CD4-positive, CD25-positive, alpha-beta regulatory T cell (primary cell): ENCODE measurements at regions not wholly inside any gene's neighbourhood (a gene's known extent, or its start where the extent isn't known, plus 50 kb on each side); places are given as distances from the start of the nearest gene placed in this dataset.
A peak's percentile ranks its signal among the peaks of the same experiment; 100 is the strongest.
"Not testable (repeated sequence)": the region's sequence is repeated elsewhere in the genome, so short reads cannot be mapped to it uniquely, and the experiment has no call there.

Experiments used
- ATAC-seq, 2 donors: fragments of 150-1000 bp; cut with Tn5 transposase; one replicate each; pipeline ENCODE4 v1.10.0; 2021; ENCODE audit warnings: low read depth in 2 of 2, moderate number of reproducible peaks in 2 of 2, moderate library complexity in 1 of 2
- DNase-seq, 3 donors: peaks; one replicate each; pipeline versions ENCODE4 v3.0.0 to v3.0.0-alpha.2; 2012 to 2022; ENCODE audit warnings: mixed read lengths in 1 of 3
- H3K27ac ChIP-seq: one replicate; pipeline ENCODE4 v1.7.0; 2013; ENCODE audit warnings: mild to moderate bottlenecking, low read length; ENCODE audit not compliant: insufficient read depth, poor library complexity, severe bottlenecking
- H3K27me3 ChIP-seq: one replicate; pipeline ENCODE4 v1.7.0; 2013; ENCODE audit warnings: low read length; ENCODE audit not compliant: control insufficient read depth, insufficient read depth
- H3K36me3 ChIP-seq: one replicate; pipeline ENCODE4 v1.7.0; 2013; ENCODE audit warnings: mild to moderate bottlenecking, low read length, moderate library complexity; ENCODE audit not compliant: control insufficient read depth, insufficient read depth
- H3K4me1 ChIP-seq: 2 replicates; pipeline ENCODE4 v1.7.0; 2013; ENCODE audit warnings: mild to moderate bottlenecking, low read length; ENCODE audit not compliant: insufficient read depth, control insufficient read depth, poor library complexity, severe bottlenecking
- H3K4me3 ChIP-seq: one replicate; pipeline ENCODE4 v1.7.0; 2013; ENCODE audit warnings: low read depth, mild to moderate bottlenecking, low read length, moderate library complexity
- H3K9me3 ChIP-seq, 2 experiments: 1 replicate in 1 of 2; 2 replicates in 1 of 2; pipeline ENCODE4 v1.7.0; 2013; ENCODE audit warnings: low read length in 2 of 2, mild to moderate bottlenecking in 1 of 2, moderate library complexity in 1 of 2; ENCODE audit not compliant: control insufficient read depth in 2 of 2
- H3K27ac Mint-ChIP-seq, 3 donors: one replicate each; pipeline ENCODE4 v1.8.0; 2020 to 2022; ENCODE audit warnings: mild to moderate bottlenecking in 3 of 3, mixed read lengths in 3 of 3, moderate library complexity in 2 of 3
- H3K27me3 Mint-ChIP-seq: one replicate; pipeline ENCODE4 v1.8.0; 2022; ENCODE audit warnings: mild to moderate bottlenecking, mixed read lengths
- H3K36me3 Mint-ChIP-seq: one replicate; pipeline ENCODE4 v1.8.0; 2020; ENCODE audit warnings: mixed read lengths
- H3K4me1 Mint-ChIP-seq, 4 donors: one replicate each; pipeline ENCODE4 v1.8.0; 2020 to 2022; ENCODE audit warnings: mixed read lengths in 4 of 4, mild to moderate bottlenecking in 1 of 4
- H3K4me3 Mint-ChIP-seq, 4 donors: one replicate each; pipeline ENCODE4 v1.8.0; 2020 to 2022; ENCODE audit warnings: mild to moderate bottlenecking in 4 of 4, mixed read lengths in 4 of 4, moderate library complexity in 3 of 4
- H3K9me3 Mint-ChIP-seq, 7 donors: one replicate each; pipeline ENCODE4 v1.8.0; 2020 to 2022; ENCODE audit warnings: mixed read lengths in 7 of 7, mild to moderate bottlenecking in 3 of 7, moderate library complexity in 2 of 7

GRCh38 chr14:105881021-105881930 is 354.9 kb downstream of the TMEM121 start:
- Histone ChIP-seq H3K9me3 (no peaks in the 10 kb centered on the region), H3K4me1 (no peaks in the 10 kb centered on the region), H3K36me3 (no peaks in the 10 kb centered on the region), H3K27me3 (no peaks in the 10 kb centered on the region), H3K27ac (no peak overlapping the region), H3K4me3 (no peak overlapping the region)
- Mint-ChIP-seq H3K4me3 (no peak overlapping the region), H3K36me3 (no peaks in the 10 kb centered on the region), H3K4me1 (peaks cover 0 to 2% (median under 1%) of the 10 kb centered on the region in 4 donors), H3K27ac (no peak overlapping the region), H3K27me3 (peaks cover 26% of the 10 kb centered on the region), H3K9me3 (peaks cover 0 to 3% (median 0%) of the 10 kb centered on the region in 7 donors)
- peak in 1 of 3 donors; percentile 0 for DNase-seq
- ATAC-seq = no peak

DNA sequence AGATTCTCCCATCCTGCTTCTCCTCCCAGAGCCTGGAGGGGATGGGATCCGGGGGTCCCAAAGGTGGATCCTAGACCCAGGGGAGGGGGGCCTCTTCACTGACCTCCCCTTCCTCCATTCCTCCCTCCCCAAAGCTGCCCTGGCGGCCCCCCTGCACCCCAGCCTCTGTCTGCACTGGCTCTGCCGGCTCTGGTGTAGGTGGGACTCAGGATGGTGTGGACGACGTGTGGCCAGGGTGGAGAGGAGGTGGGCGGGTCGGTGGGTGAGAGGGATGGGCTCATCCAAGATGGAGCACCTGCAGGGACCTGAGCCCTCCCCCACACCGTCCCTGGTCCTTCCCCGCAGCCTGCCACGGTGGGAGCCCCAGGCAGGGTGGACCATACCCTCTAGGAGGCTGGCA is 355.6 kb downstream of the TMEM121 start:
- H3K27ac ChIP-seq, H3K4me3 Mint-ChIP-seq, H3K4me3 ChIP-seq, H3K27me3 ChIP-seq, H3K36me3 ChIP-seq, H3K27ac Mint-ChIP-seq, H3K36me3 Mint-ChIP-seq, H3K4me1 Mint-ChIP-seq, H3K9me3 ChIP-seq, H3K4me1 ChIP-seq, H3K9me3 Mint-ChIP-seq, ATAC-seq: not testable (repeated sequence)
- DNase-seq = peak in 1 of 3 donors; percentile 0
- peaks cover 19% of the 10 kb centered on the region for H3K27me3 Mint-ChIP-seq

DNA sequence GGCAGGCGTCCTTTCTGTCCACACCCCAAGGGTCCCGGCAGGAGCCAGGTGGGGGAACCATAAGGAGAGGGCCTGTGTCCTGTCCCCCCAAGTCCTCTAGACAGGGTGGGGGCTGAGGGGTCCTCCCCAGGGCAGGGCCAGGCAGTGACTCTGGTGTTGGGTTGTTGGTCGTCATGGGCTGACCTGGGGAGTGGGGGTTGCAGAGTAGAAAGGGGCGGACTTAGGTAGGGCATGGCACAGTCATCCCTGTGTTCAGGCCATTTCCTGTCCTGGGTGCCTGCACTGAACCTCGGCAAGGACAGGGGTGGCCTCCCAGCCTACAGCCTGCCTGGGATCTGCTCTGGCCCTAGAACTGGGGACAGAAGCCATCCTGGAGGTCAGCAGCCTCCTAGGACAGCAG is 356.2 kb downstream of the TMEM121 start:
- H3K4me3 ChIP-seq = no peak overlapping the region
- Mint-ChIP-seq H3K36me3 (no peaks in the 10 kb centered on the region), H3K4me1 (peaks cover 0 to 2% (median under 1%) of the 10 kb centered on the region in 4 donors), H3K27me3 (peaks cover 13% of the 10 kb centered on the region), H3K4me3 (no peak overlapping the region), H3K9me3 (no peaks in the 10 kb centered on the region), H3K27ac (no peak overlapping the region)
- DNase-seq = peak in 1 of 3 donors; percentile 0
- no peak overlapping the region for H3K27ac ChIP-seq
- no peaks in the 10 kb centered on the region for H3K9me3 ChIP-seq
- H3K4me1 ChIP-seq = no peaks in the 10 kb centered on the region
- ATAC-seq = no peak
- H3K36me3 ChIP-seq = no peaks in the 10 kb centered on the region
- no peaks in the 10 kb centered on the region for H3K27me3 ChIP-seq

DNA sequence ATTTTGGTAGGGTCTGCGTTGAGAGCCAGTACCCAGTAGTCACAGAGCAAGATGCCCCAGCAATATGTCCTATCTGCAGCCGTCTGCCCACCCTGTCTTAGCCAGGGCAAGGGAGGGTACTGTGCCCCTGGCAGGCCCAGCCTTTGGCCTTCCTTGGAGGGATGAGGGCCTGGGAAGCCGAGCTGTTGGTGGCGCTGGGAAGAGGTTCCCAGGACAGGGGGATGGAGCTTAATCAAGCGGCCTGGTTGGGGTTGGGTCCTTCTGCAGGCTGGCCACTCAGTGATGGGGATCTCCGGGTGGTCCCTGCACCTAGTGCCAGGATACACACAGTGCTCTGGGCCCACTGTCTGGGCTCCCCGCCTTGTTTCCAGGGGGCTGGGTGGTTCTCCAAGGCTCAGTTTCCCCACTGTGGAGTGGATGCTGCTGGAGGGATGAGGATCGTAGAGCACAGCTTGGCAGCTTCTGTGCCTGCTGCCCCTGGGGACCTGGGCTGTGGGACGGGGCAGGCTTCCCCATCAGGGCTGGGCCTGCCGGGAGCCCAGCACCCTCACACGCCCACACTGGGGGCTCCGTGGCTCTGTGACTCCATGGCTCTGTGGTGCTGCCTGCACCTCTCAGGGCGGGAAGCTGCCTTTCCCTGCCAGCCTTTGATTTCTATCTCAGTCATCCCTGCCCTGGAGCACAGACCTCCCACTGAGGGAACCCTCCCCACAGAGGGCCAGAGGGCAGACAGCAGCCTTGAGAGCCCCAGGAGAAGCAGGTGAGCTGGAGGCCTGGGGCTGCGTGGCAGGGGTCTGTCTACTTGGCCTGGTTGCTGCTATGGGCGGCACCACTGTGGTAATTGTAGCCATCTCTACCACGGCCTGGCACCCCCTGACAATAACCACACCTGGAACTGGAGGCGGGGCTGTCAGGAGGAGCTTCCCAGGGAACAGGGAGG is 357.0 kb downstream of the TMEM121 start:
- Histone ChIP-seq H3K4me3 (no peak overlapping the region), H3K4me1 (no peaks in the 10 kb centered on the region), H3K27ac (no peak overlapping the region), H3K9me3 (no peaks in the 10 kb centered on the region), H3K36me3 (no peaks in the 10 kb centered on the region), H3K27me3 (no peaks in the 10 kb centered on the region)
- H3K4me1 Mint-ChIP-seq = peaks cover 0 to 2% (median under 1%) of the 10 kb centered on the region in 4 donors
- no peak overlapping the region for H3K27ac Mint-ChIP-seq
- no peaks in the 10 kb centered on the region for H3K9me3 Mint-ChIP-seq
- ATAC-seq (no peak), DNase-seq (no peak)
- H3K27me3 Mint-ChIP-seq = peaks cover 10% of the 10 kb centered on the region
- H3K36me3 Mint-ChIP-seq = no peaks in the 10 kb centered on the region
- H3K4me3 Mint-ChIP-seq = no peak overlapping the region

- H3K4me1 ChIP-seq, H3K27me3 ChIP-seq, H3K9me3 ChIP-seq, H3K4me1 Mint-ChIP-seq, H3K4me3 Mint-ChIP-seq, H3K27ac Mint-ChIP-seq, H3K27me3 Mint-ChIP-seq, H3K4me3 ChIP-seq, H3K9me3 Mint-ChIP-seq, H3K36me3 Mint-ChIP-seq, H3K36me3 ChIP-seq, H3K27ac ChIP-seq, ATAC-seq: not testable (repeated sequence)
- DNase-seq = peak in 1 of 3 donors; percentile 0
These were observed 357.9 kb downstream of the TMEM121 start for GRCh38 chr14:105884192-105884807.

GRCh38 chr14:105884808-105885281 is 358.5 kb downstream of the TMEM121 start:
- H3K27ac Mint-ChIP-seq = no peak overlapping the region
- H3K4me3 Mint-ChIP-seq = no peak overlapping the region
- Histone ChIP-seq H3K4me1 (no peaks in the 10 kb centered on the region), H3K27ac (no peak overlapping the region), H3K4me3 (no peak overlapping the region), H3K9me3 (no peaks in the 10 kb centered on the region), H3K36me3 (no peaks in the 10 kb centered on the region), H3K27me3 (no peaks in the 10 kb centered on the region)
- H3K4me1 Mint-ChIP-seq = peaks cover 0 to 6% (median 3%) of the 10 kb centered on the region in 4 donors
- H3K27me3 Mint-ChIP-seq = peaks cover 8% of the 10 kb centered on the region
- H3K36me3 Mint-ChIP-seq = no peaks in the 10 kb centered on the region
- ATAC-seq = no peak
- DNase-seq = no peak
- no peaks in the 10 kb centered on the region for H3K9me3 Mint-ChIP-seq

GRCh38 chr14:105885561-105886320 is 359.4 kb downstream of the TMEM121 start:
- Mint-ChIP-seq H3K4me3 (no peak overlapping the region), H3K27ac (no peak overlapping the region), H3K27me3 (peaks cover 8% of the 10 kb centered on the region), H3K9me3 (no peaks in the 10 kb centered on the region), H3K36me3 (no peaks in the 10 kb centered on the region), H3K4me1 (peaks cover 0 to 6% (median 3%) of the 10 kb centered on the region in 4 donors)
- no peaks in the 10 kb centered on the region for H3K36me3 ChIP-seq
- H3K4me3 ChIP-seq = no peak overlapping the region
- no peak overlapping the region for H3K27ac ChIP-seq
- no peaks in the 10 kb centered on the region for H3K9me3 ChIP-seq
- DNase-seq (no peak), ATAC-seq (no peak)
- H3K4me1 ChIP-seq = no peaks in the 10 kb centered on the region
- no peaks in the 10 kb centered on the region for H3K27me3 ChIP-seq
